GM19372 (cell line): ENCODE measurements at regions not wholly inside any gene's neighbourhood (a gene's known extent, or its start where the extent isn't known, plus 50 kb on each side); places are given as distances from the start of the nearest gene placed in this dataset.
"Not testable (repeated sequence)": the region's sequence is repeated elsewhere in the genome, so short reads cannot be mapped to it uniquely, and the experiment has no call there.

Experiments used
- ATAC-seq: cut with Tn5 transposase; IDR thresholded peaks from one replicate; pipeline ENCODE4 v1.9.1; 2021; ENCODE audit warnings: mild to moderate bottlenecking, low read depth, moderate library complexity; ENCODE audit not compliant: unreplicated experiment

- no peak for ATAC-seq
These were observed 648.5 kb upstream of the NR2F2 start for GRCh38 chr15:95681836-95682544.

GRCh38 chr15:95684126-95684525, 646.4 kb upstream of the NR2F2 start:
- ATAC-seq = no peak

- ATAC-seq = no peak
These were observed 645.8 kb upstream of the NR2F2 start for GRCh38 chr15:95684693-95685115.

GRCh38 chr15:95687061-95687460, 643.4 kb upstream of the NR2F2 start:
- ATAC-seq = no peak

- no peak for ATAC-seq
These were observed 642.8 kb upstream of the NR2F2 start for GRCh38 chr15:95687686-95688085.

GRCh38 chr15:95690631-95691340, 639.7 kb upstream of the NR2F2 start:
- ATAC-seq = peak; percentile 72

- ATAC-seq = no peak
These were observed 636.6 kb upstream of the NR2F2 start for GRCh38 chr15:95693917-95694316.

- ATAC-seq = no peak
These were observed 632.3 kb upstream of the NR2F2 start for GRCh38 chr15:95698230-95698629.

- ATAC-seq = no peak
These were observed 631.5 kb upstream of the NR2F2 start for GRCh38 chr15:95698951-95699350.

GRCh38 chr15:95699578-95699977, 630.9 kb upstream of the NR2F2 start:
- ATAC-seq = no peak

- not testable (repeated sequence) for ATAC-seq
These were observed 629.8 kb upstream of the NR2F2 start for GRCh38 chr15:95700692-95701091.

- ATAC-seq = no peak
These were observed 629.1 kb upstream of the NR2F2 start for GRCh38 chr15:95701410-95701809.

- ATAC-seq = no peak
These were observed 620.4 kb upstream of the NR2F2 start for GRCh38 chr15:95709959-95710695.

- ATAC-seq = no peak
These were observed 617.7 kb upstream of the NR2F2 start for GRCh38 chr15:95712785-95713184.

GRCh38 chr15:95713324-95713723, 617.2 kb upstream of the NR2F2 start:
- ATAC-seq = no peak

GRCh38 chr15:95715116-95715903, 615.2 kb upstream of the NR2F2 start:
- ATAC-seq = no peak

GRCh38 chr15:95715906-95716656, 614.4 kb upstream of the NR2F2 start:
- no peak for ATAC-seq

GRCh38 chr15:95716708-95717107, 613.8 kb upstream of the NR2F2 start:
- ATAC-seq = no peak

- ATAC-seq = no peak
These were observed 612.1 kb upstream of the NR2F2 start for GRCh38 chr15:95718441-95718840.
